ENCODE measurements at regions not wholly inside any gene's neighbourhood (a gene's known extent, or its start where the extent isn't known, plus 50 kb on each side); places are given as distances from the start of the nearest gene placed in this dataset.
"Not testable (repeated sequence)": the region's sequence is repeated elsewhere in the genome, so short reads cannot be mapped to it uniquely, and the experiment has no call there.

GRCh38 chr6:14891820-14892375, 354.0 kb upstream of the JARID2 start:
- not testable (repeated sequence) for DNase-seq

- DNase-seq, result no peak
Observed at GRCh38 chr6:14894105-14894504, 351.8 kb upstream of the JARID2 start.

- no peak for DNase-seq
Observed at GRCh38 chr6:14896475-14896874, 349.4 kb upstream of the JARID2 start.

- DNase-seq, result peak in 1 of 56 donors; percentile 4
Observed at GRCh38 chr6:14897831-14898230, 348.0 kb upstream of the JARID2 start.

- not testable (repeated sequence) for DNase-seq
Observed at GRCh38 chr6:14899441-14899840, 346.4 kb upstream of the JARID2 start.

- no peak for DNase-seq
Observed at GRCh38 chr6:14900919-14901318, 344.9 kb upstream of the JARID2 start.

- DNase-seq, result no peak
Observed at GRCh38 chr6:14903176-14904038, 342.5 kb upstream of the JARID2 start.

GRCh38 chr6:14905201-14905600, 340.7 kb upstream of the JARID2 start:
- no peak for DNase-seq

- no peak for DNase-seq
Observed at GRCh38 chr6:14906621-14907020, 339.2 kb upstream of the JARID2 start.

GRCh38 chr6:14910692-14911547, 334.9 kb upstream of the JARID2 start:
- DNase-seq, result peak in 7 of 56 donors; percentile 8 to 26 (median 15)

GRCh38 chr6:14912226-14912625, 333.6 kb upstream of the JARID2 start:
- DNase-seq, result no peak

GRCh38 chr6:14912706-14913105, 333.2 kb upstream of the JARID2 start:
- no peak for DNase-seq

- no peak for DNase-seq
Observed at GRCh38 chr6:14913931-14914330, 331.9 kb upstream of the JARID2 start.

GRCh38 chr6:14915888-14916832, 329.7 kb upstream of the JARID2 start:
- DNase-seq, result no peak

GRCh38 chr6:14917109-14917910, 328.6 kb upstream of the JARID2 start:
- DNase-seq, result peak in 6 of 56 donors; percentile 3 to 14 (median 11)

GRCh38 chr6:14918200-14918907, 327.5 kb upstream of the JARID2 start:
- no peak for DNase-seq

- DNase-seq, result no peak
Observed at GRCh38 chr6:14919038-14919670, 326.7 kb upstream of the JARID2 start.

GRCh38 chr6:14920276-14920675, 325.6 kb upstream of the JARID2 start:
- no peak for DNase-seq

GRCh38 chr6:14921170-14921569, 324.7 kb upstream of the JARID2 start:
- peak in 26 of 56 donors; percentile 2 to 42 (median 19) for DNase-seq

Measured in nucleus accumbens (tissue), 56 donors.